SH-SY5Y (cell line): ENCODE measurements at regions not wholly inside any gene's neighbourhood (a gene's known extent, or its start where the extent isn't known, plus 50 kb on each side); places are given as distances from the start of the nearest gene placed in this dataset.

ENCODE experiments used
- GATA2 ChIP-seq: IDR thresholded peaks from 2 replicates; pipeline ENCODE4 v1.6.1; 2011; ENCODE audit warnings: mild to moderate bottlenecking, low read depth, low read length
- GATA3 ChIP-seq: IDR thresholded peaks from 2 replicates; pipeline ENCODE4 v1.6.1; 2011; ENCODE audit warnings: low read depth, mild to moderate bottlenecking, low read length, moderate library complexity

DNA sequence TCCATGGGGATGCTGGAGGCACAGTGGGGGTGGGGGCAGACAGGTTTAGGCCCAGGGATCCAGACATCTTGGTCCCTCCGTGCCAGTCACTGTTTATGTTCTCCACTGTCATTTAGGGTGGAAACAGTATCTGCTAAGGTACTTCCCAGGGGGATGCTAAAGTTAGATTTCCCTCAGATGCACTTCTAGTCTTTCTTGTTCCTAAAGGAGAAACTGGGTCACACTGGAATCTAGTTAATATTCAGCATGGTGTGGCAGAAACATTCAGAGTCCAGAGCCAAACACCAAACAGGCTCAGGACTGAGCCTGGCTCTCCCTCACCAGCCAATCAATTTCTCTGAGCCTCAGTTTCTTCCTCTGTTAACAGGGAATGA lies 83.4 kb upstream of the PLET1 start:
- TF ChIP-seq GATA3 (no peak), GATA2 (no peak)

DNA sequence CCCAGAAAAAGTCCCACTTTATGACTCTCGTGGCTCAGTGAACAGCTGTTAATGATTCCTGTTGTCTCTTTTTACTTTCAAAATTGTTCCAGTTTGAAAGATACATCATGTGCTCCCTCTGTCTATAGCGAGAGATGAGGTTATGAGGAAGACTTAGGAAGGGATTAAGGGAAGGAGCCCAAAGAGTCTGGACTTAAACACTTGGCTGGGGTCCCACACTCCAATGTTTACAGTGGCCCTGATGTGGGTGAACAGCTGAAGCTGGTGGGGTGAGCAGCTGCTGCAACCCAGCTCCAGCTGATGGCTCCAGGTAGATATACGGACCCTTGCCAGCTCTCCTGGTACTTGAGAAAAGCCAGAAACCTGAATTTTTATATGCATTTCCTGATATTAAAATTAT lies 84.5 kb upstream of the PLET1 start:
- TF ChIP-seq GATA2 (no peak), GATA3 (no peak)

DNA sequence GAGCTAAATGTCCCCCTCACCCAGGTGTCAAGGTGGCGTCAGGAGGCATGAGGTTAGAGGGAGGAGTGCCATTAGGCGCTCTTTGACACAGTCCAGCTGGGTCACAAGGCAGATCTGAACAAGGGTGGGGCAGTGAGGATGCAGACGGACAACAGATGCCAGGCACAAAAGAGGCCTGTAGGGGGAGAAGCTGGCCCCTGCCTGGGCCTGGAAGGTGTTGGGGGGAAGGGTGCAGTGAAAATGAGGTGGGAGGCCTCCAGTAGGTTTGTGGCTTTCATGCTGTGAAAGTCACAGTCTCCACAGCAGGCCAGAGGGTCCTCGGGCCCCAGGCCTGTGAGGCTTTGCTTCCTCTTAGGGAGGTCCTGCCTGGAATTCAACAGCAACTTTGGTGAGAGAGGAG lies 85.0 kb upstream of the PLET1 start:
- no peak for TF ChIP-seq GATA2
- no peak for TF ChIP-seq GATA3

DNA sequence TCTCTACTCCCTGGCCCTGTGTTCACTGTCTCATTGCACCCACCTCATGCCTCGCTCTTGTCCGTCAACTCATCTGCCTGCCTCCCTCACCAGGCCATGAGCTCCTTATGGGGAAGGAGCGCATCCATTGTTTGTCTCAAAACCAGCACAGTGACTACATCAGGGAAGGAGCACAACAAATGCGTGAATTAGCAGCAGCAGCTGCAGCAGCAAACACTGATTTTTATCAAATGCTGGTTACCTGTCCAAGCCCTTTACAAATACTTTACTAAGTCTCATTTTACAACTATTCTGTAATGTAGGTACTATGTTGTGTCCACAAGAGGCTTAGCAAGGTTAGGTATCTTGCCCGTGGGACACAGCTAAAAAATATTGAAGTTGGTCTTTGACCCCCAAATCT lies 85.9 kb upstream of the PLET1 start:
- TF ChIP-seq GATA2 (no peak), GATA3 (no peak)

DNA sequence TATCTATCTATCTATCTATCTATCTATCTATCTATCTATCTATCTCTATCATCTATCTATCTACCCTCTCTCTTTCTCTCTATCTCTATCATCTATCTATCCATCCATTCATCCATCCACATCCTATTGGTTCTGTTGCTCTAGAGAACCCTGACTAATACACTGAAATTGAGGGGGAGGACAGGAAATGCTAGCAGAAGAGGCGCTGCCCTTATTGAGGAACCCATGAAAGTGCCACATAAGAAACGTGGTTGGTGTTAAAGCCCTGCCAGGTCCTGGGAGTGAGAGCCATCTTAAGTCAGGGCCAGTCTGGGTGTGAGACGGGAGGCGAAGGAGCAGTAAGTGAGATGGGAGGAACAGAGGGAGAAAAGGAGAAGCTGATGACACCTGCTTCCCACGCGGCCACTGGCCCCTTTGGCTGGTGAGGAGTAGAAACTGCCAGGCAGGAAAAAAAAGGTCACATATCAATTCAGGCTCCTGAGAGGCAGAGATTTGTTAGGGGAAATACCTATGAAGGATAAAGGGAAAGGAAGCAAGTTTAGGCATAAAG lies 87.9 kb upstream of the PLET1 start:
- no peak for TF ChIP-seq GATA3
- TF ChIP-seq GATA2, result no peak

DNA sequence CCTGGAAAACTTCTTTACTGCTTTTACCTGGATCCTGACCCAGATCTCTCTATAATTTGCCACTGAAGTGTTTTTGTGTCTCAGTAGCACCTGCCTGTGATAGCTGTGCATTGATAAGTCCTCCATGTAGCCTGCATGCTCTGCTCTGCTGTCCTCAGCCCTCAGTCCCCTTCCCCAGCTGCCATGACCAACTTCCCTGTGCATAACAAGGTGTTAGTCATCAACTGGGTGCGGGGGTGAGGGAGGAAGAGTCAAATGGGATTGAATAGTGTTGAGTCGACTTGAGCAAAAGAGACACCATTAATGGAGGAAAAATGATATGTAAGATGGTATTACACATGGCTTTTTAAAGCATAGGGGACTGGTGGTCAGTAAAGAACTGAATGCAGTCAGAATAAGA lies 92.2 kb upstream of the PLET1 start:
- TF ChIP-seq GATA3, result no peak
- TF ChIP-seq GATA2, result no peak

DNA sequence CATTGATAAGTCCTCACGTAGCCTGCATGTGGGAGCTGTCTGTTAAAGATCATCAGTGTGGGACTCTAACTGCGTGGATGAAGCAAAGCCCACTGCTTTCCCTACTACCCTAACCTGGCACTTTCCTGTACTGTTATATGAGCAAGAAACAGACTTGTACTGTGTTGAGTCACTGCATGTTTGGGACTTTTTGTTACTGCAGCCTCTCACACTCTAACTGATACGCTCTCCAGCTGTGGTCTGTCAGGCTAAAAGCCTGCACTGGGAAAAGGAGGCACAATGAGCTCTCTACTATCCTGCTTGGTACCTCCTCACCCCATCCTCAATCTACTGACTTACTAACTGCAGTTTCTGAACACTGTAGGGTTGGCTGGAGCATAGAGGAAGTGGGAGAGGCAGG lies 93.7 kb upstream of the PLET1 start:
- TF ChIP-seq GATA3, result no peak

DNA sequence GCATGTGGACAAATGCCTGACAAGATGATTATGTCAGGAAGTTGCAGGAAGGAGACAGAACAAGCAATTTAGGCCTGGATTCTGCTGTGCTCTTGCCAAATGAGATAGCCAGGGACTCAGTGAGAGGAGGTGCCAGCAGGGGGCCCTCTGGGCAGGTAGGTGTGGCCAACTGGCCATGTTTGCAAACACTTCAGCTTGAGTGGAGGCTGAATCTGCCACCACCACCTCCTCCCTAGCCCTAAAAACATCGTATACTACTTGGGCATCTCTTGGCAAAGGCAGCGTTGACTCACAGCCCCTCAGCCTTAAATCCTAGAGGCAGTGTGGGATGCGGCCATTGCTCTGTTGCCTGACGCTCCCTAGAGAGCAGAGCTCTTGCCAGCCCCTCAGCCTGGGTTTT lies 95.1 kb upstream of the PLET1 start:
- TF ChIP-seq GATA2 (no peak), GATA3 (no peak)

DNA sequence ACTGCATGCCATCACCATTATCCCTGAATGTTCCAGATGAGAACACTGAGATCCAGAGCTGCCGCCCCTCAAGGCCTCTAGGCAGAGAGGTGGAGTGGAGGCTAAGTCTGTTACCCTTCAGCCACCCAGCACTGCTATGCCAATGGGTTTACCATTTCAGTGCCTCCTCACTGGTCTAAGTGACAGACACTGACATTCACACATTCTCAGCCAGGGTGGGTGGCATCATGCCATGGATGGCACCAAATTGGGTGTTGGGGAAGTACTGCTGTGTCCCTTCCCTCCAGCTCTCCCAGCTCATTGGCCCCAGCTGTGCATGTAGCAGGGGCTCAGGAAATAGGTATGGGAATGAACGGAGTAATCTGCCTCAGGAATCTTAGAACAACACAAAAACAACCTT lies 96.8 kb upstream of the PLET1 start:
- no peak for TF ChIP-seq GATA3

DNA sequence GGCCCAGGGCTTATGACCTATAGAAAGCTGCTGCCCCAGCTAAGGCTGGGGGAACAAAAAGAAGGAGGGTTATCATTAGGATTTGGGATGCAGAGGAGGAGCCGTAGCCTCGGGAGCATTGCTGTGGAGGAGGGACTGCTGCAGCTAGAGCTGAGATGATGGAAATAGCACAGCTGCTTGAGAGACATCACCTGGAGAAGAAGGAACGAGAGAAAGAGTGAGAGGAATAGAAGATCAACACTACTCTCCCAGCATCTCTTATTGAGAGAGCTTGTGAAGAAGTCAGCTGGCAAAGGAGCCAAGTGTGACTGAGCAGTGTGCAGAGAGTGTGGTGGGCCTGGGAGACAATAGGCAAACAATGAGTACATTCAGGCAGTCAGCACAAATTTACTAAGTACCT lies 100.7 kb upstream of the PLET1 start:
- TF ChIP-seq GATA3, result no peak

DNA sequence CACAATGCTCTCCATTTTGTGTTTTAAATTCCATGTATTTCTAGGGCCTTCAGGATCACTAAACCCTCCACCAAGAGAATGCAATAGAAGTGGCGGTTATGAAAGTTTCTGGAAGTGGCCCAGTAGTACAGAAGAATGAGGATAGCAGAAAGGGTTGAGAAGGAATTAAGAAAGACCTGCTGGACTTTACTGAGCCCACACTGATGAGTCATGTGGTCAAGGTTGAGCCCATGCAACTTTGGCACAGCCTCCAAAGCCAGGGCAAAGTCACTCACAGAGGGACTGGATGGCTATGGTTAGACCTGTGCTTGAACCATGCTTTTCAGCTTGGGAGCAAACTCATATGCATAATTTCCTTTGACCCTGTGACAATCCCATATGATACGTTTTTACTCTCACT lies 102.9 kb upstream of the PLET1 start:
- TF ChIP-seq GATA3 (no peak), GATA2 (no peak)

DNA sequence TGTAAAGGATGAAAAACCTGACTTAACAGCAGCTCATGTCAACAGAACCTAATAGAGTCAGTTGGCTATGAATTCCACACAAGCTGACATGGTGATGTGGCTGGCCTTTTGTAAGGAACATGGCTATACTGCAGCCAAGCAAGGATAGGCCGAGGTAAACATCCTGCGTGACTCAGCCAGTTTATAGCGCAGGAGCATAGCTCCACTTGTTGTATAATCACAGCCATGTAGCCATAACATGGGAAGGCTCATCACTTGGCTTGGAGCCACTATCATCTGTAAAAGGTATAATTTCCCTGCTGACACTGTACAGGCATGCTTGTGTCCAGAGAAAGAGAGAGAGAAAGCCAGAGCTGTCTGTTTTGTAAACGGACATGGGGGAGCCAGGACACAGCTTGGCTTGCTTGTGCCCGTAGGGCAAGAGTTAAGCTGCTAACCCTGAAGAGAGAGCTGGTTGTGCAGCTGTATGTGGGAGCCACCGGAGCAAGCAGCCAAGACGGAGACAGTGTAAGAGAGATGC lies 104.4 kb upstream of the PLET1 start:
- TF ChIP-seq GATA2 (peak; percentile 36), GATA3 (no peak)

DNA sequence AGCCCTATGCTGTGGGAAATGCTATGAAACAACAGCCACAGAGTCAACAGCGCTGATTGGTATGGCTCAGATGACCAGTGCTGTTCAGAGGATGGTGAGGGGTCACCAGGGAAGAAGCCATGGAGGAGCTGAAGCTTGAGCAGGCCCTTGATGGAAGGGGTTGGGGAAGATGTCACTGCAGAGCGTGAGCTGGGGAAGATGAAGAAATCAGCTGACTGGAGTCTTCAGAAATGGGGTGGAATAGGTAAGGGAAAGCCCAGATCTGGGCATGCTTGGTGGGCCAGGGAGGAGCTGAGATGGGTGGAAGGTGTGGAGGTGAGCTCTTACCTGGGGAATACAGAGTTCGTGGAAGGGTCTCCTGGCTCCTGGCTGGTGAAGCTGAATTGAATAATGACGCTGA lies 105.4 kb upstream of the PLET1 start:
- TF ChIP-seq GATA2 (no peak), GATA3 (no peak)

DNA sequence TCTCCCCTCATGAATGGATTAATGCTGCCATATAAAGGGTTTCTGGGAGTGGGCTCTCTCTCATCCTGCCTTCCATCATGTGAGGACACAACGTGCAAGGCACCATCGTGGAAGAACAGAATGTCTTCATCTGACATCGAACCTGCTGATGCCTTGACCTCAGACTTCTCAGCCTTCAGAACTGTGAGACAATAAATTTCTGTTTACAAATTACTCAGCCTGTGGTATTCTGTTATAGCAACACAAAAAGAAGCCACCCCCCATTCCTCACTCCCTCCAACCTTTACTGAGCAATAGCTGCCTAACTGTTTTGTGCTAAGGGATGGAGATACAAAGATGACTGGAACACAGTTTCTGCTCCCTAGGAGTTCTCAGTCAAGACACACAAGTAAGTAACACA lies 106.1 kb upstream of the PLET1 start:
- no peak for TF ChIP-seq GATA2
- no peak for TF ChIP-seq GATA3

DNA sequence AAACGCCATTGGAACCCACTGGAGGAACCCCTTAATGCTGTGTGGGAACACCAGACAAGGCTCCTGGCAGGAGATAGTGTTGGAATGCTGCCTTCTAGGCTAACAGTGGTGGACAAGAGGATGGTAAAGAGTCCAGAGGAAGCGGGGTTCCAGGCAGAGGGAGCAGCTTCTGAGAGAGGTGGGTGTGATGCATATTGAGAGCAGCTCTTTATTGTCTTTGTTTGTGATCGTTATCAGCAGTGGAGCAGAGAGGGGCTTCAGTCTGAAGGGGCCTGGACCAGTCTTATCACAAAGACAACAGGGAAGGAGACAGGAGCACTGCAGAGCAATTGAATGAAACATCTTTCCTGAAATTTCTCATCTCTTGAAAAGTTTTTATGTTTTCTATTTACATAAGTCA lies 106.8 kb upstream of the PLET1 start:
- TF ChIP-seq GATA3, result no peak
- TF ChIP-seq GATA2, result peak; percentile 67

DNA sequence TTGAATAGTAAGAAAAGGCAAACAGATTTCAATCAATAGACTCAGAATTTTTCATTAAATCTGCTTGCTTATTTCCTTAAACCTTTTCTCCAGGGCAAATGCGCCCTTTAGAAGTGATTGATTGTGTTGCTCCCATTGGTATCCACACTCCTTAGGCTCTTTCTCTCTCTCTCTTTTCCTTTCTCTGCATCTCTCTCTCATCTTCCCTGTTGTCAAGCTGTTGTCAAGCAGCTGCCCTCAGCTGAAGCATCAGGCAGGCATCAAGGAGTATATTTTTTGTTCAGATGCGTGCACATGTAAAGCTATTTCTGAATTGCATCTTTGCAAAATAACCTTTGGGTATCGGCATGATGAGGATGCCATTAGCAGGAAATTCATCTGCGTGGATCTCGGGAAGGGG lies 107.2 kb upstream of the PLET1 start:
- TF ChIP-seq GATA2 (no peak), GATA3 (no peak)
